SK-N-SH (cell line): ENCODE measurements at regions not wholly inside any gene's neighbourhood (a gene's known extent, or its start where the extent isn't known, plus 50 kb on each side); places are given as distances from the start of the nearest gene placed in this dataset.

Source experiments
- CTCF ChIA-PET: fragments of 300-600, 350-600 bp; formaldehyde crosslinking; extraction: SDS; loops from one replicate; lab custom pipeline; 2021; lab: Yijun Ruan, JAX
- POLR2A ChIA-PET: fragments of 350-600 bp; sonication (Branson Sonifier 250); formaldehyde crosslinking; extraction: SDS; loops from one replicate; lab custom pipeline; 2020; ENCODE audit warnings: antibody characterized with exemption, inconsistent platforms; lab: Yijun Ruan, JAX
- DNase-seq: peaks from one replicate; pipeline ENCODE4 v3.0.0; 2012
- H2AFZ ChIP-seq: fragments of 200-600 bp; sonication (generic); 2 replicates; pipeline ENCODE4 v1.8.1; 2016; ENCODE audit warnings: antibody characterized with exemption, mild to moderate bottlenecking, low read depth
- H3F3A ChIP-seq: fragments of 200-600 bp; sonication (generic); replicated peaks from 2 replicates; pipeline ENCODE3; 2016; ENCODE audit warnings: antibody characterized with exemption, mild to moderate bottlenecking; ENCODE audit not compliant: insufficient read depth
- H3K27ac ChIP-seq, 2 experiments: fragments of 200-500 bp in 1 of 2; fragments of 200-600 bp in 1 of 2; sonication (Bioruptor generic) in 1 of 2; sonication (generic), shearing (Covaris generic) in 1 of 2; 2 replicates each; pipeline versions ENCODE4 v1.5.1 to v1.6.1; 2014 to 2016; ENCODE audit warnings: low read depth in 2 of 2, inconsistent platforms in 1 of 2, low read length in 1 of 2, mild to moderate bottlenecking in 1 of 2, mixed read lengths in 1 of 2
- H3K27me3 ChIP-seq: fragments of 200-600 bp; sonication (generic), shearing (Covaris generic); 2 replicates; pipeline ENCODE4 v1.6.1; 2016; ENCODE audit warnings: mixed run types; ENCODE audit not compliant: insufficient read depth
- H3K36me3 ChIP-seq, 2 experiments: fragments of 200-500 bp in 1 of 2; fragments of 200-600 bp in 1 of 2; sonication (Bioruptor generic) in 1 of 2; sonication (generic) in 1 of 2; replicated peaks in 1 of 2; 2 replicates each; pipeline versions ENCODE3 to v1.5.1; 2014 to 2016; ENCODE audit warnings: low read length in 1 of 2, mild to moderate bottlenecking in 1 of 2; ENCODE audit not compliant: insufficient read depth in 2 of 2, control insufficient read depth in 1 of 2
- H3K4me1 ChIP-seq, 2 experiments: fragments of 200-500 bp in 1 of 2; fragments of 200-600 bp in 1 of 2; sonication (Bioruptor generic) in 1 of 2; sonication (generic), shearing (Covaris generic) in 1 of 2; 2 replicates each; pipeline versions ENCODE4 v1.5.1 to v1.6.1; 2014 to 2016; ENCODE audit warnings: low read depth in 1 of 2, low read length in 1 of 2, mixed run types in 1 of 2; ENCODE audit not compliant: insufficient read depth in 2 of 2, control insufficient read depth in 1 of 2
- H3K4me2 ChIP-seq: fragments of 200-600 bp; sonication (generic), shearing (Covaris generic); 2 replicates; pipeline ENCODE4 v1.6.1; 2017; ENCODE audit warnings: mixed run types
- H3K4me3 ChIP-seq, 2 experiments: fragments of 200-500 bp in 1 of 2; fragments of 200-600 bp in 1 of 2; sonication (Bioruptor generic) in 1 of 2; sonication (generic), shearing (Covaris generic) in 1 of 2; 2 replicates each; pipeline versions ENCODE4 v1.5.1 to v1.8.1; 2014 to 2016; ENCODE audit warnings: low read depth in 2 of 2, inconsistent platforms in 1 of 2, low read length in 1 of 2, mild to moderate bottlenecking in 1 of 2, mixed read lengths in 1 of 2, moderate library complexity in 1 of 2
- H3K79me2 ChIP-seq: fragments of 200-600 bp; sonication (generic); 2 replicates; pipeline ENCODE4 v1.8.1; 2017; ENCODE audit warnings: mild to moderate bottlenecking; ENCODE audit not compliant: insufficient read depth
- H3K9ac ChIP-seq: fragments of 200-600 bp; sonication (generic); 2 replicates; pipeline ENCODE4 v1.6.1; 2017; ENCODE audit warnings: mixed run types
- H3K9me2 ChIP-seq: fragments of 200-600 bp; sonication (generic); 2 replicates; pipeline ENCODE4 v1.6.1; 2017; ENCODE audit warnings: mixed run types
- H3K9me3 ChIP-seq: fragments of 200-600 bp; sonication (generic); 2 replicates; pipeline ENCODE4 v1.6.1; 2017; ENCODE audit warnings: mixed run types, mild to moderate bottlenecking, moderate library complexity
- H4K20me1 ChIP-seq: fragments of 200-600 bp; sonication (generic); 2 replicates; pipeline ENCODE4 v1.6.1; 2017; ENCODE audit warnings: mild to moderate bottlenecking, mixed run types; ENCODE audit not compliant: insufficient read depth
- CHD2 ChIP-seq: fragments of 150-350 bp; IDR thresholded peaks from 2 replicates; pipeline ENCODE4 v1.6.1; 2018; ENCODE audit warnings: low read length; ENCODE audit not compliant: partially characterized antibody
- ELF1 ChIP-seq: IDR thresholded peaks from 2 replicates; pipeline ENCODE4 v1.4.0; 2012
- FOXJ3 ChIP-seq: sonication (generic); formaldehyde crosslinking; IDR thresholded peaks from 2 replicates; pipeline ENCODE4 v1.5.1; 2020; ENCODE audit warnings: mild to moderate bottlenecking, missing genetic modification reagents
- FOXM1 ChIP-seq: IDR thresholded peaks from 2 replicates; pipeline ENCODE4 v1.4.0; 2012; ENCODE audit warnings: low read depth, mild to moderate bottlenecking
- MEF2A ChIP-seq: IDR thresholded peaks from 2 replicates; pipeline ENCODE4 v1.4.0; 2012; ENCODE audit warnings: low read depth, borderline replicate concordance
- NRF1 ChIP-seq: IDR thresholded peaks from 2 replicates; pipeline ENCODE4 v1.6.1; 2012; ENCODE audit warnings: low read depth, mild to moderate bottlenecking, low read length
- POLR2AphosphoS5 ChIP-seq: IDR thresholded peaks from 2 replicates; pipeline ENCODE4 v1.6.1; 2012; ENCODE audit warnings: low read depth, low read length
- RAD21 ChIP-seq: IDR thresholded peaks from 2 replicates; pipeline ENCODE4 v1.6.1; 2012; ENCODE audit warnings: mild to moderate bottlenecking, low read length
- RXRA ChIP-seq: IDR thresholded peaks from 2 replicates; pipeline ENCODE4 v1.4.0; 2012; ENCODE audit warnings: low read depth, mild to moderate bottlenecking, borderline replicate concordance
- SMC3 ChIP-seq: IDR thresholded peaks from 2 replicates; pipeline ENCODE4 v1.6.1; 2012; ENCODE audit warnings: low read depth, low read length, improper control_type of control experiment
- TCF12 ChIP-seq: IDR thresholded peaks from 2 replicates; pipeline ENCODE4 v1.4.0; 2012
- WGBS: methylation state at CpG from one replicate; pipeline ENCODE4 v1.1.6; 2017; ENCODE audit warnings: low lambda C conversion rate; 5-methylcytosine and 5-hydroxymethylcytosine counted together
- TF ChIP-seq, protein P1 (sequence below): fragments of 150-350 bp; IDR thresholded peaks from 2 replicates; pipeline ENCODE4 v1.6.1; 2017; ENCODE audit warnings: antibody characterized with exemption, low read length, low read depth, borderline replicate concordance

DNA sequence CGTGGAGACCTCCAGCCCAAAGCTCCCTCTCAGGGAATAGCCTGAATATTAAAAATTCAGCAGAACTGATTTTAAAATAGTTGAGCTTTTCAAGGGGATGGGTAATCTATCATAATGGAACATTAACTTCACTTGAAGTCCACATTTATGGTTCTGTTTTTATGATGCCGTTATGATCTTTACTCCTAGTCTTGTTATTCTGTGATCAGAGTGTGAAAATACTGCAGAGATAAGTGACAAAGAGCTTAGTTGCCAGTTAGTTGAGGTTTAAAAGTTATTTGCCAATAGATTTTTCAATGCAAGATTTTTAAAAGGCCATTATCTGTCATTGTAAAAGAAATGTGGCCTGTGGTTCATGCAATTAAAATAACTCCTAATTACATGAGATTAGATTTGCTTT, 189.9 kb upstream of the RGMB start (continued):
- TF ChIP-seq RAD21 = no peak
- no peak for TF ChIP-seq ELF1
- TF ChIP-seq MEF2A = no peak
- no peak for TF ChIP-seq RXRA
- TF ChIP-seq POLR2AphosphoS5 = no peak
- no peak for TF ChIP-seq TCF12
- no peak for TF ChIP-seq FOXM1

DNA sequence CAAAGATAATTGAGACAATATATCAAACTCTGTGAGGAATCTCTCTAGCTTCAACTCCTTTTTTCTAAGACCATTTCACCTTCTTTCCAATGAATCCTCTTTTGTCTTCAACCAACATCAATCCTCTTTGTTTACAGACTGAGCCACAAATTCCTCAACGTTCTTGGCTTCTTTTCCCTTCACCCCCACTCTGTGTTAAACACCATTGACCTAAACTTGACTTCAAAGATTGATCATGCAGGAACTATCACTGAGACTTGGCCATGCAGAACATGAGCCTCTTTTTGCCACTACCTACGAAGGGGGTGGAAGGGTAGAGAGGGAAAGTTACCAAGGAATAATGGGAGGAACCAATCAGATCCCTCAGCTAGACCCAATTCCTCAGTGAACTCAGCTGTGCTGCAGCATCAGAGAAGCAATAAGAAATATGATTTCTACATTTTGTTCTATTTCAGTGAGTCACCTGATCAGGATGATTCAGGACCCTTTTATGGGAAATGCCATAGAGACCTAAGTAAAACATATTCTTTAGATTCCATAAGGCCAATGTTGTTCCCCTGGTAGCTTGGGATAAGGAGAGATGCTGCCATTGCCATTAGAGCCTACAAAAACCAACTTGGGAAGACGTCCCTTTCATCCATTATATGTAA, 187.7 kb upstream of the RGMB start:
- H3K9ac ChIP-seq = no peak overlapping the region
- H3K4me1 ChIP-seq = peaks cover 0 to 13% of the 10 kb centered on the region in 2 experiments; a peak in 2 of 4 replicates
- H4K20me1 ChIP-seq = no peaks in the 10 kb centered on the region
- DNase-seq = no peak
- POLR2A ChIA-PET = no interaction called here
- H3K27ac ChIP-seq = no peak overlapping the region
- WGBS = 48% methylated on average over 3 of the region's 3 CpGs
- TF ChIP-seq CHD2 = no peak
- no peaks in the 10 kb centered on the region for H3K79me2 ChIP-seq
- H3K4me3 ChIP-seq = no peak overlapping the region
- CTCF ChIA-PET = no interaction called here
- no peaks in the 10 kb centered on the region for H3K36me3 ChIP-seq
- H3K4me2 ChIP-seq = no peak overlapping the region
- no peaks in the 10 kb centered on the region for H3K9me2 ChIP-seq
- no peak overlapping the region for H2AFZ ChIP-seq
- H3F3A ChIP-seq = no peaks in the 10 kb centered on the region
- no peaks in the 10 kb centered on the region for H3K9me3 ChIP-seq
- no peaks in the 10 kb centered on the region for H3K27me3 ChIP-seq

DNA sequence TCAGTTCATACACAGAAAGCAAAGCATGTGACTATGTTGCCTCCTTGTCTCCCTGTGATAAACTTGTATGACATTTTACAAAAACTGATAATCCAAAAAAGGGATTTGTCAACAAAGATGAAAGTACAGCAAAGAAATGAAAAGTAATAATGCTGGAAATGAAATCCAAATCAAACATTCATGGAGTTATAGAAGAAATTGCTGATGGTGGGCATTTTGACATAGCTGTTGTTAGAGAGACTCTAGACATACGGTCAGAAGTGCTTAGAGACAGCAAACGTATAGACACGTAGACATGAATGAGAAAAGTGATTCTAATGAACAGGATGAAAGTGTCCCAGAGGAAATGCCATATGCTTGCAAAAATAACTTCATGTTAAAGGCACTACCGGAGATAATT, 186.9 kb upstream of the RGMB start:
- ChIA-PET CTCF (no interaction called here), POLR2A (no interaction called here)
- no peaks in the 10 kb centered on the region for H3K9me3 ChIP-seq
- WGBS = 86% methylated on average over 4 of the region's 4 CpGs
- no peak overlapping the region for H2AFZ ChIP-seq
- H3K4me1 ChIP-seq = peaks cover 0 to 5% of the 10 kb centered on the region in 2 experiments; a peak in 1 of 4 replicates
- no peak for DNase-seq
- no peaks in the 10 kb centered on the region for H3K27me3 ChIP-seq
- H3K79me2 ChIP-seq = no peaks in the 10 kb centered on the region
- H3K27ac ChIP-seq = no peak overlapping the region
- H3K4me2 ChIP-seq = no peak overlapping the region
- H3K9ac ChIP-seq = no peak overlapping the region
- H3K9me2 ChIP-seq = no peaks in the 10 kb centered on the region
- TF ChIP-seq, protein P1, sequence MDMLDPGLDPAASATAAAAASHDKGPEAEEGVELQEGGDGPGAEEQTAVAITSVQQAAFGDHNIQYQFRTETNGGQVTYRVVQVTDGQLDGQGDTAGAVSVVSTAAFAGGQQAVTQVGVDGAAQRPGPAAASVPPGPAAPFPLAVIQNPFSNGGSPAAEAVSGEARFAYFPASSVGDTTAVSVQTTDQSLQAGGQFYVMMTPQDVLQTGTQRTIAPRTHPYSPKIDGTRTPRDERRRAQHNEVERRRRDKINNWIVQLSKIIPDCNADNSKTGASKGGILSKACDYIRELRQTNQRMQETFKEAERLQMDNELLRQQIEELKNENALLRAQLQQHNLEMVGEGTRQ = no peak
- no peak for TF ChIP-seq FOXJ3
- no peak for TF ChIP-seq SMC3
- TF ChIP-seq NRF1 = no peak
- no peak for TF ChIP-seq POLR2AphosphoS5
- TF ChIP-seq, all 33 proteins: peak for 0
- Histone ChIP-seq H3K36me3 (no peaks in the 10 kb centered on the region), H3K4me3 (no peak overlapping the region), H3F3A (no peaks in the 10 kb centered on the region), H4K20me1 (no peaks in the 10 kb centered on the region)
